Skeletal muscle cell (primary cell): ENCODE measurements at regions not wholly inside any gene's neighbourhood (a gene's known extent, or its start where the extent isn't known, plus 50 kb on each side); places are given as distances from the start of the nearest gene placed in this dataset.

Experiments used
- DNase-seq: peaks from one replicate; pipeline ENCODE4 v3.0.0-alpha.2; 2010; ENCODE audit warnings: low read depth
- H3K4me3 ChIP-seq: 2 replicates; pipeline ENCODE4 v1.5.1; 2011; ENCODE audit warnings: low read depth, mild to moderate bottlenecking, control low read depth, low read length, moderate library complexity

GRCh38 chr11:95459291-95460042, 228.5 kb upstream of the SESN3 start:
- no peak for DNase-seq
- no peak overlapping the region for H3K4me3 ChIP-seq

GRCh38 chr11:95456714-95457491, 225.9 kb upstream of the SESN3 start:
- no peak for DNase-seq
- H3K4me3 ChIP-seq: no peak overlapping the region

- DNase-seq: no peak
- H3K4me3 ChIP-seq: no peak overlapping the region
Observed at GRCh38 chr11:95455228-95455970, 224.4 kb upstream of the SESN3 start.

- DNase-seq: no peak
- no peak overlapping the region for H3K4me3 ChIP-seq
Observed at GRCh38 chr11:95453616-95454171, 222.7 kb upstream of the SESN3 start.

GRCh38 chr11:95451682-95452081, 220.7 kb upstream of the SESN3 start:
- no peak overlapping the region for H3K4me3 ChIP-seq
- peak; percentile 72 for DNase-seq

- DNase-seq: no peak
- no peak overlapping the region for H3K4me3 ChIP-seq
Observed at GRCh38 chr11:95451261-95451660, 220.3 kb upstream of the SESN3 start.

GRCh38 chr11:95450547-95451123, 219.6 kb upstream of the SESN3 start:
- no peak overlapping the region for H3K4me3 ChIP-seq
- peak; percentile 64 for DNase-seq

GRCh38 chr11:95445746-95446333, 214.8 kb upstream of the SESN3 start:
- no peak for DNase-seq
- H3K4me3 ChIP-seq: no peak overlapping the region

- no peak for DNase-seq
- no peak overlapping the region for H3K4me3 ChIP-seq
Observed at GRCh38 chr11:95444309-95445241, 213.6 kb upstream of the SESN3 start.

- DNase-seq: no peak
- no peak overlapping the region for H3K4me3 ChIP-seq
Observed at GRCh38 chr11:95443386-95443785, 212.4 kb upstream of the SESN3 start.

- no peak for DNase-seq
Observed at GRCh38 chr11:95442531-95443050, 211.6 kb upstream of the SESN3 start.

GRCh38 chr11:95435628-95436353, 204.8 kb upstream of the SESN3 start:
- no peak overlapping the region for H3K4me3 ChIP-seq
- DNase-seq: no peak

More at GRCh38 chr11:95442531-95443050, 211.6 kb upstream of the SESN3 start:
- H3K4me3 ChIP-seq: no peak overlapping the region

- H3K4me3 ChIP-seq: no peak overlapping the region
- no peak for DNase-seq
Observed at GRCh38 chr11:95435192-95435591, 204.2 kb upstream of the SESN3 start.

- DNase-seq: no peak
- no peak overlapping the region for H3K4me3 ChIP-seq
Observed at GRCh38 chr11:95434489-95435057, 203.6 kb upstream of the SESN3 start.

GRCh38 chr11:95434009-95434408, 203.0 kb upstream of the SESN3 start:
- no peak for DNase-seq
- H3K4me3 ChIP-seq: no peak overlapping the region

GRCh38 chr11:95432714-95433503, 201.9 kb upstream of the SESN3 start:
- no peak for DNase-seq

More at GRCh38 chr11:95432714-95433503, 201.9 kb upstream of the SESN3 start:
- no peak overlapping the region for H3K4me3 ChIP-seq
